HEK293 (cell line): ENCODE measurements at regions not wholly inside any gene's neighbourhood (a gene's known extent, or its start where the extent isn't known, plus 50 kb on each side); places are given as distances from the start of the nearest gene placed in this dataset.

Source experiments
- CTCF ChIA-PET: fragments of 350-600 bp; formaldehyde crosslinking; extraction: SDS; loops from one replicate; lab custom pipeline; 2021; ENCODE audit warnings: antibody characterized with exemption; lab: Yijun Ruan, JAX
- POLR2A ChIA-PET: fragments of 300-600 bp; formaldehyde crosslinking; extraction: SDS; loops from one replicate; lab custom pipeline; 2020; ENCODE audit warnings: antibody characterized with exemption, inconsistent platforms; lab: Yijun Ruan, JAX
- H3K27ac ChIP-seq: fragments of 200-500 bp; sonication (Bioruptor generic); 2 replicates; pipeline ENCODE4 v1.5.1; 2014; ENCODE audit warnings: low read depth, low read length, control low read depth, inconsistent platforms; ENCODE audit errors: extremely low read depth
- H3K36me3 ChIP-seq, 2 experiments: fragments of 200-500 bp in 1 of 2; sonication (Bioruptor generic) in 1 of 2; 1 replicate in 1 of 2; 2 replicates in 1 of 2; pipeline ENCODE4 v1.5.1; 2014 to 2017; ENCODE audit warnings: inconsistent platforms in 2 of 2, low read length in 2 of 2; ENCODE audit not compliant: control insufficient read depth in 2 of 2, insufficient read depth in 1 of 2
- H3K4me1 ChIP-seq: fragments of 200-500 bp; sonication (Bioruptor generic); 2 replicates; pipeline ENCODE4 v1.5.1; 2014; ENCODE audit warnings: mild to moderate bottlenecking, low read length, inconsistent platforms; ENCODE audit not compliant: control insufficient read depth, insufficient read depth
- H3K4me3 ChIP-seq: 2 replicates; pipeline ENCODE4 v1.5.1; 2011; ENCODE audit warnings: low read depth, mild to moderate bottlenecking, control low read depth, low read length, moderate library complexity
- H3K9me3 ChIP-seq: fragments of 200-500 bp; sonication (Bioruptor generic); 2 replicates; pipeline ENCODE4 v1.5.1; 2014; ENCODE audit warnings: low read depth, low read length, inconsistent platforms; ENCODE audit not compliant: control insufficient read depth, insufficient read depth
- HOXD13 ChIP-seq: sonication (generic); formaldehyde crosslinking; IDR thresholded peaks from 2 replicates; pipeline ENCODE4 v1.8.0; 2022; ENCODE audit warnings: missing genetic modification reagents, borderline replicate concordance
- KLF16 ChIP-seq: fragments of 450-650 bp; formaldehyde crosslinking; IDR thresholded peaks from 2 replicates; pipeline ENCODE4 v1.5.1; 2017; ENCODE audit warnings: missing biosample characterization, missing genetic modification characterization
- WT1 ChIP-seq: fragments of 450-650 bp; formaldehyde crosslinking; IDR thresholded peaks from 2 replicates; pipeline ENCODE4 v1.5.1; 2016; ENCODE audit warnings: missing biosample characterization, missing genetic modification characterization
- ZBTB21 ChIP-seq: fragments of 450-650 bp; formaldehyde crosslinking; IDR thresholded peaks from 2 replicates; pipeline ENCODE4 v1.5.1; 2017; ENCODE audit warnings: missing biosample characterization, missing genetic modification characterization
- ZIC2 ChIP-seq: fragments of 450-650 bp; formaldehyde crosslinking; IDR thresholded peaks from 2 replicates; pipeline ENCODE4 v1.5.1; 2016; ENCODE audit warnings: missing biosample characterization, missing genetic modification characterization
- ZNF112 ChIP-seq: fragments of 450-650 bp; formaldehyde crosslinking; IDR thresholded peaks from 2 replicates; pipeline ENCODE4 v1.5.0; 2017; ENCODE audit warnings: missing biosample characterization, missing genetic modification characterization
- ZNF221 ChIP-seq: fragments of 450-650 bp; formaldehyde crosslinking; IDR thresholded peaks from 2 replicates; pipeline ENCODE4 v1.5.1; 2017; ENCODE audit warnings: missing biosample characterization, missing genetic modification characterization, borderline replicate concordance
- ZNF366 ChIP-seq: fragments of 450-650 bp; formaldehyde crosslinking; conservative IDR thresholded peaks from 2 replicates; pipeline ENCODE4 v1.5.1; 2016; ENCODE audit warnings: missing biosample characterization, missing genetic modification characterization
- ZNF707 ChIP-seq: fragments of 450-650 bp; formaldehyde crosslinking; IDR thresholded peaks from 2 replicates; pipeline ENCODE4 v1.5.1; 2016; ENCODE audit warnings: missing biosample characterization, missing genetic modification characterization
- ZNF776 ChIP-seq: fragments of 450-650 bp; formaldehyde crosslinking; IDR thresholded peaks from 2 replicates; pipeline ENCODE4 v1.5.0; 2017; ENCODE audit warnings: missing biosample characterization, missing genetic modification characterization, borderline replicate concordance
- TF ChIP-seq, protein P1 (sequence below): fragments of 450-650 bp; formaldehyde crosslinking; IDR thresholded peaks from 2 replicates; pipeline ENCODE4 v1.5.1; 2016; ENCODE audit warnings: missing biosample characterization, missing genetic modification characterization
- TF ChIP-seq, protein P2 (sequence below): fragments of 450-650 bp; formaldehyde crosslinking; IDR thresholded peaks from 2 replicates; pipeline ENCODE4 v1.5.1; 2016; ENCODE audit warnings: missing biosample characterization, missing genetic modification characterization
- TF ChIP-seq, protein P3 (sequence below): fragments of 450-650 bp; formaldehyde crosslinking; IDR thresholded peaks from 2 replicates; pipeline ENCODE4 v1.5.1; 2017; ENCODE audit warnings: missing biosample characterization, missing genetic modification characterization
- TF ChIP-seq, protein P4 (sequence below): fragments of 450-650 bp; formaldehyde crosslinking; IDR thresholded peaks from 2 replicates; pipeline ENCODE4 v1.5.1; 2016; ENCODE audit warnings: missing biosample characterization, missing genetic modification characterization
- TF ChIP-seq, protein P5 (sequence below): IDR thresholded peaks from 2 replicates; pipeline ENCODE4 v1.6.1; 2011; ENCODE audit warnings: mild to moderate bottlenecking, low read depth, low read length, borderline replicate concordance
- TF ChIP-seq, protein P6 (sequence below): fragments of 450-650 bp; formaldehyde crosslinking; IDR thresholded peaks from 2 replicates; pipeline ENCODE4 v1.5.1; 2017; ENCODE audit warnings: missing biosample characterization, missing genetic modification characterization
- TF ChIP-seq, protein P7 (sequence below): fragments of 450-650 bp; formaldehyde crosslinking; IDR thresholded peaks from 2 replicates; pipeline ENCODE4 v1.5.1; 2016; ENCODE audit warnings: missing biosample characterization, missing genetic modification characterization
- TF ChIP-seq, protein P8 (sequence below): fragments of 450-650 bp; formaldehyde crosslinking; IDR thresholded peaks from 2 replicates; pipeline ENCODE4 v1.5.1; 2016; ENCODE audit warnings: missing biosample characterization, missing genetic modification characterization, low read depth
- TF ChIP-seq, protein P9 (sequence below): fragments of 450-650 bp; IDR thresholded peaks from 2 replicates; pipeline ENCODE4 v1.5.1; 2018; ENCODE audit warnings: missing biosample characterization, mild to moderate bottlenecking, missing genetic modification characterization

DNA sequence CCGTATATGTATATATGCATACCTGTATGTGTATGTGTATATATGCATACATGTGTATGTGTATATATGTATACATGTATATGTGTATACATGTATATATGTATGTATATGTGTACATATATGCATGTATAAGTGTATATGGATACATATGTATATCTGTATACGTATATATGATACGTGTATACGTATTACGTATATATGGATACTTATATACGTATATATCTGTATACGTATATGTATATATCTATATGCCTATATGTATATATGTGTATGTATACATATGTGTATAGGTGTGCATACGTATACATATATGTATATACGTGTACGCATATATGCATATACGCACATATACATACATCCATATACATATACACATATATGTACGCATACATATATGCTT lies 681.6 kb upstream of the ANO3 start:
- H3K9me3 ChIP-seq = no peaks in the 10 kb centered on the region
- POLR2A ChIA-PET = no interaction called here
- H3K4me3 ChIP-seq = no peak overlapping the region
- H3K36me3 ChIP-seq = no peaks in the 10 kb centered on the region
- no peaks in the 10 kb centered on the region for H3K4me1 ChIP-seq
- TF ChIP-seq ZIC2 (tag by site-specific recombination) (no peak), ZNF221 (no peak), HOXD13 (CRISPR knock-in tag) (no peak), ZNF707 (no peak), KLF16 (tag by site-specific recombination) (no peak), ZNF776 (tag by site-specific recombination) (no peak), ZNF112 (tag by site-specific recombination) (no peak), ZNF366 (tag by site-specific recombination) (no peak), ZBTB21 (tag by site-specific recombination) (no peak), WT1 (tag by site-specific recombination) (no peak)
- TF ChIP-seq, protein P1, sequence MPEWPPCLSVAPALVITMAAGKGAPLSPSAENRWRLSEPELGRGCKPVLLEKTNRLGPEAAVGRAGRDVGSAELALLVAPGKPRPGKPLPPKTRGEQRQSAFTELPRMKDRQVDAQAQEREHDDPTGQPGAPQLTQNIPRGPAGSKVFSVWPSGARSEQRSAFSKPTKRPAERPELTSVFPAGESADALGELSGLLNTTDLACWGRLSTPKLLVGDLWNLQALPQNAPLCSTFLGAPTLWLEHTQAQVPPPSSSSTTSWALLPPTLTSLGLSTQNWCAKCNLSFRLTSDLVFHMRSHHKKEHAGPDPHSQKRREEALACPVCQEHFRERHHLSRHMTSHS (tag by site-specific recombination) = no peak
- TF ChIP-seq, protein P2, sequence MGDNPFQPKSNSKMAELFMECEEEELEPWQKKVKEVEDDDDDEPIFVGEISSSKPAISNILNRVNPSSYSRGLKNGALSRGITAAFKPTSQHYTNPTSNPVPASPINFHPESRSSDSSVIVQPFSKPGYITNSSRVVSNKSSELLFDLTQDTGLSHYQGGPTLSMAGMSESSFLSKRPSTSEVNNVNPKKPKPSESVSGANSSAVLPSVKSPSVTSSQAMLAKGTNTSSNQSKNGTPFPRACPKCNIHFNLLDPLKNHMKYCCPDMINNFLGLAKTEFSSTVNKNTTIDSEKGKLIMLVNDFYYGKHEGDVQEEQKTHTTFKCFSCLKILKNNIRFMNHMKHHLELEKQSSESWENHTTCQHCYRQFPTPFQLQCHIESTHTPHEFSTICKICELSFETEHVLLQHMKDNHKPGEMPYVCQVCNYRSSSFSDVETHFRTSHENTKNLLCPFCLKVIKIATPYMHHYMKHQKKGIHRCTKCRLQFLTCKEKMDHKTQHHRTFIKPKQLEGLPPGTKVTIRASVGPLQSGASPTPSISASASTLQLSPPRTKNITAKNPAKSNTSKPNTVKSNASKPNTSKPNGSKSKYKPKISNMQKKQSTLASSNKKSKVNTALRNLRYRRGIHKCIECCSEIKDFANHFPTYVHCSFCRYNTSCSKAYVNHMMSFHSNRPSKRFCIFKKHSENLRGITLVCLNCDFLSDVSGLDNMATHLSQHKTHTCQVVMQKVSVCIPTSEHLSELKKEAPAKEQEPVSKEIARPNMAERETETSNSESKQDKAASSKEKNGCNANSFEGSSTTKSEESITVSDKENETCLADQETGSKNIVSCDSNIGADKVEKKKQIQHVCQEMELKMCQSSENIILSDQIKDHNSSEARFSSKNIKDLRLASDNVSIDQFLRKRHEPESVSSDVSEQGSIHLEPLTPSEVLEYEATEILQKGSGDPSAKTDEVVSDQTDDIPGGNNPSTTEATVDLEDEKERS (tag by site-specific recombination) = no peak
- TF ChIP-seq, protein P3, sequence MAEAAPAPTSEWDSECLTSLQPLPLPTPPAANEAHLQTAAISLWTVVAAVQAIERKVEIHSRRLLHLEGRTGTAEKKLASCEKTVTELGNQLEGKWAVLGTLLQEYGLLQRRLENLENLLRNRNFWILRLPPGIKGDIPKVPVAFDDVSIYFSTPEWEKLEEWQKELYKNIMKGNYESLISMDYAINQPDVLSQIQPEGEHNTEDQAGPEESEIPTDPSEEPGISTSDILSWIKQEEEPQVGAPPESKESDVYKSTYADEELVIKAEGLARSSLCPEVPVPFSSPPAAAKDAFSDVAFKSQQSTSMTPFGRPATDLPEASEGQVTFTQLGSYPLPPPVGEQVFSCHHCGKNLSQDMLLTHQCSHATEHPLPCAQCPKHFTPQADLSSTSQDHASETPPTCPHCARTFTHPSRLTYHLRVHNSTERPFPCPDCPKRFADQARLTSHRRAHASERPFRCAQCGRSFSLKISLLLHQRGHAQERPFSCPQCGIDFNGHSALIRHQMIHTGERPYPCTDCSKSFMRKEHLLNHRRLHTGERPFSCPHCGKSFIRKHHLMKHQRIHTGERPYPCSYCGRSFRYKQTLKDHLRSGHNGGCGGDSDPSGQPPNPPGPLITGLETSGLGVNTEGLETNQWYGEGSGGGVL = no peak
- TF ChIP-seq, protein P4, sequence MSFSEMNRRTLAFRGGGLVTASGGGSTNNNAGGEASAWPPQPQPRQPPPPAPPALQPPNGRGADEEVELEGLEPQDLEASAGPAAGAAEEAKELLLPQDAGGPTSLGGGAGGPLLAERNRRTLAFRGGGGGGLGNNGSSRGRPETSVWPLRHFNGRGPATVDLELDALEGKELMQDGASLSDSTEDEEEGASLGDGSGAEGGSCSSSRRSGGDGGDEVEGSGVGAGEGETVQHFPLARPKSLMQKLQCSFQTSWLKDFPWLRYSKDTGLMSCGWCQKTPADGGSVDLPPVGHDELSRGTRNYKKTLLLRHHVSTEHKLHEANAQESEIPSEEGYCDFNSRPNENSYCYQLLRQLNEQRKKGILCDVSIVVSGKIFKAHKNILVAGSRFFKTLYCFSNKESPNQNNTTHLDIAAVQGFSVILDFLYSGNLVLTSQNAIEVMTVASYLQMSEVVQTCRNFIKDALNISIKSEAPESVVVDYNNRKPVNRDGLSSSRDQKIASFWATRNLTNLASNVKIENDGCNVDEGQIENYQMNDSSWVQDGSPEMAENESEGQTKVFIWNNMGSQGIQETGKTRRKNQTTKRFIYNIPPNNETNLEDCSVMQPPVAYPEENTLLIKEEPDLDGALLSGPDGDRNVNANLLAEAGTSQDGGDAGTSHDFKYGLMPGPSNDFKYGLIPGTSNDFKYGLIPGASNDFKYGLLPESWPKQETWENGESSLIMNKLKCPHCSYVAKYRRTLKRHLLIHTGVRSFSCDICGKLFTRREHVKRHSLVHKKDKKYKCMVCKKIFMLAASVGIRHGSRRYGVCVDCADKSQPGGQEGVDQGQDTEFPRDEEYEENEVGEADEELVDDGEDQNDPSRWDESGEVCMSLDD (tag by site-specific recombination) = no peak
- TF ChIP-seq, protein P5, sequence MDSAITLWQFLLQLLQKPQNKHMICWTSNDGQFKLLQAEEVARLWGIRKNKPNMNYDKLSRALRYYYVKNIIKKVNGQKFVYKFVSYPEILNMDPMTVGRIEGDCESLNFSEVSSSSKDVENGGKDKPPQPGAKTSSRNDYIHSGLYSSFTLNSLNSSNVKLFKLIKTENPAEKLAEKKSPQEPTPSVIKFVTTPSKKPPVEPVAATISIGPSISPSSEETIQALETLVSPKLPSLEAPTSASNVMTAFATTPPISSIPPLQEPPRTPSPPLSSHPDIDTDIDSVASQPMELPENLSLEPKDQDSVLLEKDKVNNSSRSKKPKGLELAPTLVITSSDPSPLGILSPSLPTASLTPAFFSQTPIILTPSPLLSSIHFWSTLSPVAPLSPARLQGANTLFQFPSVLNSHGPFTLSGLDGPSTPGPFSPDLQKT = no peak
- TF ChIP-seq, protein P6, sequence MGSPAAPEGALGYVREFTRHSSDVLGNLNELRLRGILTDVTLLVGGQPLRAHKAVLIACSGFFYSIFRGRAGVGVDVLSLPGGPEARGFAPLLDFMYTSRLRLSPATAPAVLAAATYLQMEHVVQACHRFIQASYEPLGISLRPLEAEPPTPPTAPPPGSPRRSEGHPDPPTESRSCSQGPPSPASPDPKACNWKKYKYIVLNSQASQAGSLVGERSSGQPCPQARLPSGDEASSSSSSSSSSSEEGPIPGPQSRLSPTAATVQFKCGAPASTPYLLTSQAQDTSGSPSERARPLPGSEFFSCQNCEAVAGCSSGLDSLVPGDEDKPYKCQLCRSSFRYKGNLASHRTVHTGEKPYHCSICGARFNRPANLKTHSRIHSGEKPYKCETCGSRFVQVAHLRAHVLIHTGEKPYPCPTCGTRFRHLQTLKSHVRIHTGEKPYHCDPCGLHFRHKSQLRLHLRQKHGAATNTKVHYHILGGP (tag by site-specific recombination) = no peak
- TF ChIP-seq, protein P7, sequence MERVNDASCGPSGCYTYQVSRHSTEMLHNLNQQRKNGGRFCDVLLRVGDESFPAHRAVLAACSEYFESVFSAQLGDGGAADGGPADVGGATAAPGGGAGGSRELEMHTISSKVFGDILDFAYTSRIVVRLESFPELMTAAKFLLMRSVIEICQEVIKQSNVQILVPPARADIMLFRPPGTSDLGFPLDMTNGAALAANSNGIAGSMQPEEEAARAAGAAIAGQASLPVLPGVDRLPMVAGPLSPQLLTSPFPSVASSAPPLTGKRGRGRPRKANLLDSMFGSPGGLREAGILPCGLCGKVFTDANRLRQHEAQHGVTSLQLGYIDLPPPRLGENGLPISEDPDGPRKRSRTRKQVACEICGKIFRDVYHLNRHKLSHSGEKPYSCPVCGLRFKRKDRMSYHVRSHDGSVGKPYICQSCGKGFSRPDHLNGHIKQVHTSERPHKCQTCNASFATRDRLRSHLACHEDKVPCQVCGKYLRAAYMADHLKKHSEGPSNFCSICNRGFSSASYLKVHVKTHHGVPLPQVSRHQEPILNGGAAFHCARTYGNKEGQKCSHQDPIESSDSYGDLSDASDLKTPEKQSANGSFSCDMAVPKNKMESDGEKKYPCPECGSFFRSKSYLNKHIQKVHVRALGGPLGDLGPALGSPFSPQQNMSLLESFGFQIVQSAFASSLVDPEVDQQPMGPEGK (tag by site-specific recombination) = no peak
- TF ChIP-seq, protein P8, sequence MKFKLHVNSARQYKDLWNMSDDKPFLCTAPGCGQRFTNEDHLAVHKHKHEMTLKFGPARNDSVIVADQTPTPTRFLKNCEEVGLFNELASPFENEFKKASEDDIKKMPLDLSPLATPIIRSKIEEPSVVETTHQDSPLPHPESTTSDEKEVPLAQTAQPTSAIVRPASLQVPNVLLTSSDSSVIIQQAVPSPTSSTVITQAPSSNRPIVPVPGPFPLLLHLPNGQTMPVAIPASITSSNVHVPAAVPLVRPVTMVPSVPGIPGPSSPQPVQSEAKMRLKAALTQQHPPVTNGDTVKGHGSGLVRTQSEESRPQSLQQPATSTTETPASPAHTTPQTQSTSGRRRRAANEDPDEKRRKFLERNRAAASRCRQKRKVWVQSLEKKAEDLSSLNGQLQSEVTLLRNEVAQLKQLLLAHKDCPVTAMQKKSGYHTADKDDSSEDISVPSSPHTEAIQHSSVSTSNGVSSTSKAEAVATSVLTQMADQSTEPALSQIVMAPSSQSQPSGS (tag by site-specific recombination) = no peak
- TF ChIP-seq, protein P9, sequence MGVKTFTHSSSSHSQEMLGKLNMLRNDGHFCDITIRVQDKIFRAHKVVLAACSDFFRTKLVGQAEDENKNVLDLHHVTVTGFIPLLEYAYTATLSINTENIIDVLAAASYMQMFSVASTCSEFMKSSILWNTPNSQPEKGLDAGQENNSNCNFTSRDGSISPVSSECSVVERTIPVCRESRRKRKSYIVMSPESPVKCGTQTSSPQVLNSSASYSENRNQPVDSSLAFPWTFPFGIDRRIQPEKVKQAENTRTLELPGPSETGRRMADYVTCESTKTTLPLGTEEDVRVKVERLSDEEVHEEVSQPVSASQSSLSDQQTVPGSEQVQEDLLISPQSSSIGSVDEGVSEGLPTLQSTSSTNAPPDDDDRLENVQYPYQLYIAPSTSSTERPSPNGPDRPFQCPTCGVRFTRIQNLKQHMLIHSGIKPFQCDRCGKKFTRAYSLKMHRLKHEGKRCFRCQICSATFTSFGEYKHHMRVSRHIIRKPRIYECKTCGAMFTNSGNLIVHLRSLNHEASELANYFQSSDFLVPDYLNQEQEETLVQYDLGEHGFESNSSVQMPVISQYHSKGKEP (tag by site-specific recombination) = no peak
- CTCF ChIA-PET = no interaction called here
- no peak overlapping the region for H3K27ac ChIP-seq
